RWPE2 (cell line): ENCODE measurements at regions not wholly inside any gene's neighbourhood (a gene's known extent, or its start where the extent isn't known, plus 50 kb on each side); places are given as distances from the start of the nearest gene placed in this dataset.

Experiments used
- ATAC-seq: fragments of 200-7000 bp; cut with Tn5 transposase; 3 replicates; pipeline ENCODE4 v1.9.1; 2021; ENCODE audit warnings: low read depth
- DNase-seq: peaks from one replicate; pipeline ENCODE4 v3.0.0-alpha.2; 2020; ENCODE audit warnings: low spot score
- H3K27ac ChIP-seq: fragments of 450-650 bp; 2 replicates; pipeline ENCODE4 v1.5.1; 2017; ENCODE audit warnings: mild to moderate bottlenecking; ENCODE audit not compliant: poor library complexity, severe bottlenecking
- H3K27me3 ChIP-seq: fragments of 250-450 bp; sonication (Bioruptor Pico); 2 replicates; pipeline ENCODE4 v1.5.1; 2021; ENCODE audit warnings: mild to moderate bottlenecking, moderate library complexity; ENCODE audit not compliant: insufficient read depth, poor library complexity, severe bottlenecking
- H3K36me3 ChIP-seq: fragments of 250-450 bp; sonication (Bioruptor Pico); 2 replicates; pipeline ENCODE4 v1.5.1; 2020; ENCODE audit warnings: low read depth, mild to moderate bottlenecking, moderate library complexity
- H3K4me1 ChIP-seq: fragments of 250-450 bp; sonication (Bioruptor Pico); 2 replicates; pipeline ENCODE4 v1.5.1; 2021; ENCODE audit warnings: mild to moderate bottlenecking, moderate library complexity; ENCODE audit not compliant: insufficient read depth, poor library complexity, severe bottlenecking
- H3K4me3 ChIP-seq: fragments of 250-450 bp; sonication (Bioruptor Pico); 2 replicates; pipeline ENCODE4 v1.5.1; 2021; ENCODE audit warnings: mild to moderate bottlenecking, moderate library complexity; ENCODE audit not compliant: severe bottlenecking
- H3K9me3 ChIP-seq: fragments of 250-450 bp; sonication (Bioruptor Pico); 2 replicates; pipeline ENCODE4 v1.5.1; 2021; ENCODE audit warnings: mild to moderate bottlenecking, moderate library complexity; ENCODE audit not compliant: severe bottlenecking
- CTCF ChIP-seq: fragments of 450-650 bp; IDR thresholded peaks from one replicate; pipeline ENCODE4 v1.5.1; 2017; ENCODE audit warnings: mild to moderate bottlenecking, moderate library complexity; ENCODE audit not compliant: poor library complexity, severe bottlenecking

GRCh38 chr7:79951415-79951814, 183.2 kb upstream of the GNAI1 start:
- ATAC-seq (no peak), DNase-seq (no peak)
- H3K4me1 ChIP-seq, result no peaks in the 10 kb centered on the region
- TF ChIP-seq CTCF, result no peak
- no peak overlapping the region for H3K4me3 ChIP-seq
- no peaks in the 10 kb centered on the region for H3K27me3 ChIP-seq
- H3K36me3 ChIP-seq, result no peaks in the 10 kb centered on the region
- no peaks in the 10 kb centered on the region for H3K9me3 ChIP-seq
- H3K27ac ChIP-seq, result no peak overlapping the region

GRCh38 chr7:79949778-79950177, 184.9 kb upstream of the GNAI1 start:
- DNase-seq, result no peak
- TF ChIP-seq CTCF, result no peak

GRCh38 chr7:79936281-79936983, 198.2 kb upstream of the GNAI1 start:
- DNase-seq (no peak), ATAC-seq (no peak)
- no peak overlapping the region for H3K4me3 ChIP-seq
- no peak overlapping the region for H3K27ac ChIP-seq
- H3K27me3 ChIP-seq, result no peaks in the 10 kb centered on the region
- no peaks in the 10 kb centered on the region for H3K36me3 ChIP-seq
- no peak for TF ChIP-seq CTCF
- H3K9me3 ChIP-seq, result no peaks in the 10 kb centered on the region
- no peaks in the 10 kb centered on the region for H3K4me1 ChIP-seq

More at GRCh38 chr7:79949778-79950177, 184.9 kb upstream of the GNAI1 start:
- Histone ChIP-seq H3K27ac (no peak overlapping the region), H3K9me3 (no peaks in the 10 kb centered on the region), H3K4me1 (no peaks in the 10 kb centered on the region), H3K27me3 (no peaks in the 10 kb centered on the region), H3K4me3 (no peak overlapping the region), H3K36me3 (no peaks in the 10 kb centered on the region)
- ATAC-seq, result no peak

GRCh38 chr7:79934727-79935126, 199.9 kb upstream of the GNAI1 start:
- ATAC-seq (no peak), DNase-seq (no peak)
- H3K27ac ChIP-seq, result no peak overlapping the region
- H3K36me3 ChIP-seq, result no peaks in the 10 kb centered on the region
- H3K27me3 ChIP-seq, result no peaks in the 10 kb centered on the region
- H3K9me3 ChIP-seq, result no peaks in the 10 kb centered on the region
- H3K4me3 ChIP-seq, result no peak overlapping the region
- no peaks in the 10 kb centered on the region for H3K4me1 ChIP-seq
- TF ChIP-seq CTCF, result no peak

- Histone ChIP-seq H3K27me3 (no peaks in the 10 kb centered on the region), H3K9me3 (no peaks in the 10 kb centered on the region), H3K4me1 (no peaks in the 10 kb centered on the region), H3K4me3 (no peak overlapping the region), H3K27ac (no peak overlapping the region), H3K36me3 (no peaks in the 10 kb centered on the region)
- TF ChIP-seq CTCF, result no peak
- ATAC-seq (no peak), DNase-seq (no peak)
These were observed 201.5 kb upstream of the GNAI1 start for GRCh38 chr7:79933144-79933543.
